ENCODE measurements at regions not wholly inside any gene's neighbourhood (a gene's known extent, or its start where the extent isn't known, plus 50 kb on each side); places are given as distances from the start of the nearest gene placed in this dataset.
A peak's percentile ranks its signal among the peaks of the same experiment; 100 is the strongest.
"Not testable (repeated sequence)": the region's sequence is repeated elsewhere in the genome, so short reads cannot be mapped to it uniquely, and the experiment has no call there.

DNA sequence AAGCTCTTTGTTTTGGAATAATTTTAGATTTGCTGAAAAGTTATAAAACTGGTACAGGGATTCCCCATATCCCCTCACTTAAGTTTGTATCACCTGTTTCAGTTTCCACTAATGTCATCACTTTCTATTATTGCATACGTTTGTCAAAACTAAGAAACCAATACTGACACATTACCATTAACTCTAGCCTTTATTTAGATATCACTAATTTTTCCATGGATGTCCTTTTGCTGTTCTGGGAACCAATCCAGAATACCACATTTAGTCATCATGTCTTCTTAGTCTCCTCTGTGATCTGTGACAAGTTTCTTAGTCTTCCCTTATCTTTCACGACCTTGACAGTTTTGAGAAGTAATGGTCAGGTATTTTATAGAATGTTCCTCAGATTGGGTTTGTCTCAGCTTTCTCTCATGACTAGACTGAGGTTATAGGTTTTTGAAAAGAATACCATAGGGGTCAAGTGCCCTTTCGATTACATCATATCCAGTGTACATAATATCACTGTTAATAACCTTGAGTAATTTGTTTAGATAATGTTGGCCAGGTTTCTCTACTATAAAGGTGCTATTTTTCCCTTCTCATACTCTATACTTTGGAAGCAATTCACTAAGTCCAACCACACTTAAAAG, 51.9 kb upstream of the NMUR2 start:
- no peak for DNase-seq

DNA sequence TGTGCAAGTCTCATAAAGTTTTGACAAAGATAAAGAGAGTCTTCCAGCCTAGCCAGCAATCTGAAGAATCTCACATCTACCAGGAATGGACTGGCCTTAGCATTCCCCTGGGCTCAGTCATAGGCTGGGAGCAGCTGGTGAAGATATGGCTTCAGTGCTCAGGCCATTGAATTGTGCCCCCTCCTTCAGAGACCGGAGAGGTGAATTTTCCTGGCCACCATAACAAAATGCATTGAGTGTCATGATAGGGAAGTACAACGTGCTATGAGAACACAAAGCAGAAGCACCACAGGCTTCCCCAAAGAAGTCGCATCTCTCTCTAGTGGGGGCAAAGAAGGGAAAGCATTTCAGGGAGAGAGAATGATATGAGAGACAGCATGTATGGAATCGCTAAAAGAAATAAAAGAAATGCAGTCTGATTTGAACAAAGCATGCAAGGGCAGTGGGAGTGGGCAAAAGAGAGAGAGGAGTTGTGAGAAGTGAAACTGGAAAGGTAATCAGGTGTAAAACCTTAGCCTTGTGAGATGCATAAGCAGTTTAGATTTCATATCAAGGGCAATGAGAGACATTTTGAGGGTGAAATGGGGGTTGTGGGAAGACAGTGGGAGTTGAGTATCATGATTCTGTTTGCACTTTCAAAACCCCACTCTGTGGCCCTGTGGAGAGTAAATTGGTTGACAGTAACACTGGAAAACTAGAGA, 57.1 kb upstream of the NMUR2 start:
- DNase-seq: peak; percentile 4

DNA sequence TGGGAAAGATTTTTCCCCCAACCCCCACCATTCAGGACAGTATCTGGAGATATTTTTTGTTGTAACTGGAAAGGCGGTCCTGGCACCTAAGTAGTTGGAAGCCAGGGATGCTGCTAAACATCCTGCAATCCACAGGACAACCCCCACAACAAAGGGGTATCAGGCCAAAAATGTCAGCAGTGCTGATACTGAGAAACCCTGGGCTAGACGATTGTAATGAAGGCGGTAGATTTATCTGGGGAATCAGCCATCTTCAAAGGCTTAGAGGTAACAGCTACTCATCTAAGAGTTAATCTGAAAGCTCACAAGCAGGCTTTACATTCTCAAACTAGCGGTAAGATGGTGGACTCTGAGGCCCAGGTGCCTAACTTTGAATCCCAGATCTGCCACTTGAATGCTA, 59.0 kb upstream of the NMUR2 start:
- no peak for DNase-seq

DNA sequence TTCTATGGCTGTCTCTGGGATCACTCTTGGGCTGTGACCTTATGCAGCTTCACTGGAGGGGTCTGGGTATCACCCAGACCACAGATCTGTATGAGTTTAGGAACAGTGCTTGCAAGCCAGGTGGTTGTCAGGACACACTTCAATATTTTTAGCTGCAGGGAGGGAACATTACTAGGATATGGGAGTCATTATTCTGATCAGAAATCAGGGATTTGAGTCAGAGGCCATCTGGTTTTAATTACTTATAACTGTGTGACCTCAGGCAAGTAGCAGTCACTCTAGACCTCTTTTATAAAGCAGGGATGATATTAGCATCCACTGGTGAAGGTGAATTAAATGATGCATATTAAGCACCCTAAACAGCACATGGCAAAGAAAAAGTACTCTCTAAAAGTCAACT, 60.1 kb upstream of the NMUR2 start:
- no peak for DNase-seq

DNA sequence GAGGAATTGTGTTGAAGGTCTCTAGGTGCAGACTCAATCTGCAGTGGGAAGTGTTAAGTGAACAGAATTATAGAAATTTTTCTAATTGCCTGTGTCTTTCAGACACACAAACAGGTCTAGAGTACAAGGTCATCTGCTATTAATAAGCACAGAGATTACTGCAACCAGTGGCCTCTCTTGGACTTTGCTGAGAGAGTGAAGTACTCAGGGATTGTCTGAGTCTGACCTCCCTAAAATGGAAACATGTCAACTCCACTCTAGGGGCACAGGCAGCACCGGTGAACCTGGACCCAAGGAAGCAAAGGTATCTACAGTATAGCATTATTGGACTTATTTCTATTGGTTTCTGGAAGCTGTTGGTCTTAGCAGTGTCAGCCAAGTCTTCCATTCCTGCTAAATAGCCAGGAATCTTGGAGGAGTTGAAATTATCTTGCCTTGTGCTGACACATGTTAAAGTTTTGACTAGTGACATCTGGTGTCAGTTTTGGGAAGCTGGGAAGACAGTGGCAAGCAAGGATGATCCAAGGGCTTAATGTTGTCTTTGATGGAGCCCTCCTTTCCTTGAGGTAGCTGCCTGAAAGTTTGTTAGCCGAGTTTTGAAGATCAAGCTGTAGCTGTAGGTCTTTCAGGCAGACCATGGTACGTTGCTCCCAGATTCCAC, 61.1 kb upstream of the NMUR2 start:
- DNase-seq: no peak

DNA sequence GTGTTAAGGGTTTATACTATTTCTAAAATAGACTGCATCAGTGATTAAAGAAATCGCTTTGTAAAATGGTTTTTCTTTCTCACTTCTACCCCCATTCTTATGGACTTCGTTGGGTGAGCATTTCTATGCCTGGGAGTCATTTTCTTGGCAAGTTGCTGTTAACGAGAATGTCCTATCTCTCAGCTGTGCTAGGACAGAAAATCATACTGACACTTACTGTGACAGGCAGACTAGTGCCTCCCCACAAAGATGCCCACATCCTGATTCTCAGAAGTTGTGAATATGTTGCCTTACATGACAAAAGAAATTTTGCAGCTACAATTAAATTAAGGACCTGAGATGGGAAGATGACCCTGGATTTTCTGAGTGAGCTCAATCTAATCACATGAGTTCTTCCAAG, 65.1 kb upstream of the NMUR2 start:
- no peak for DNase-seq

DNA sequence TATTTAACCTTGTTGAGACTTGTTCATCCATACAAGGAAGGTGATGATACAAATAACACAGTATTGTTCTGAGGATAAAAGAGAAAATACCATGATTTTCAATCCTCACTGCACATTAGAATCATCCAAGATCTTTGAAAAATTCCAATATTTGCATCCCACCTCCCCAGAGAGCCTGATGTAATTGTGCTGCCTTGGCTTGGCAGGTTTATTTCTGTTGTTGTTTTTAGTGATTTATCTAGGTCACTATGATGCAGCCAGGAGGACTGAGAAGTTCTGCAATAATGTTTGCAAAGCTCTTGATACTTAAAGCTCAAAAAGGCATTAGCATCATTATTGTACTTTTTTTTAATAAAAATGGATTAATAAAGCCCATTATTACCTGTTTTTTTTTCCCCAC, 67.0 kb upstream of the NMUR2 start:
- no peak for DNase-seq

DNA sequence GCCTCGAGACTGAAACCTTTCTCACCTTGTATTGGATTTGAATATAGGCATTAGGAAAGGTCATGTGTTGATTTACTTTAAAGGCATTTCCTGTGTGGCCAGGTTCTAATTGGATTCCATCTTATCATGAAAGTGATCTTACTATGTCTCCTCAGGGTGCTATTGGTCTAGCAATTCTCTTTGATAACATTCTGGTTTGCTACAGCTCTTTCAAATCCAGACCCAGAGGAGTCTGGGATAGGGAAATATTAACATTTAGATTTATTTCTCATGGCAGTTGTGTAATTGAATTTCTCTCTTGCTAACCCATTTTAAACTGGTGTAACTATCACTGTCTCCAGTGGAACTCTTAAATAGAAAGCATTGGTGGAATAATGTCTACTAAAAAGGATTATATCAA, 69.9 kb upstream of the NMUR2 start:
- DNase-seq: no peak

DNA sequence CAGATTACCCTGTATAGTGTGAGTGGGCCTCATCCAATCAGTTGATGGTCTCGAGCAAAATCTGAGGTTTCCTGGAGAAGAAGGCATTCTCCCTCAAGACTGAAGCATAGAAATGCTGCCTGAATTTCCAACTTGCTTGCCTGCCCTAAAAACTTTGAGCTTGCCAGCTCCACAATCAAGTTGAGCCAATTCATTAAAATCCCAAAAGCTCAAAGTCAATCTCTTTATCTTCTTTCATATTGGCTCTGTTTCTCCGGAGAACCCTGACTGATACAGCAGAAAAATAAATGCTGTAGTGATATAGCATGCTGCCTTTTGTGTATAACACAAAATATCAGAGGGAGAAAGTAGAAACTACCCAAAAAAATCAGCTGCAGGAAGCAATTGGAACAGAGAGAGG, 72.5 kb upstream of the NMUR2 start:
- no peak for DNase-seq

DNA sequence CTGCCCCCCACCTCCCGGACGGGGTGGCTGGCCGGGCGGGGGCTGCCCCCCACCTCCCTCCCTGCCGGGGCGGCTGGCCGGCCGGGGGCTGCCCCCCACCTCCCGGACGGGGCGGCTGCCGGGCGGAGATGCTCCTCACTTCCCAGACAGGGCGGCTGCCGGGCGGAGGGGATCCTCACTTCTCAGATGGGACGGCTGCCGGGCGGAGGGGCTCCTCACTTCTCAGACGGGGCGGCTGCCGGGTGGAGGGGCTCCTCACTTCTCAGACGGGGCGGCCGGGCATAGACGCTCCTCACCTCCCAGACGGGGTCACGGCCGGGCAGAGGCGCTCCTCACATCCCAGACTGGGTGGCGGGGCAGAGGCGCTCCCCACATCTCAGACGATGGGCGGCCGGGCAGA, 74.8 kb upstream of the NMUR2 start:
- DNase-seq: not testable (repeated sequence)

DNA sequence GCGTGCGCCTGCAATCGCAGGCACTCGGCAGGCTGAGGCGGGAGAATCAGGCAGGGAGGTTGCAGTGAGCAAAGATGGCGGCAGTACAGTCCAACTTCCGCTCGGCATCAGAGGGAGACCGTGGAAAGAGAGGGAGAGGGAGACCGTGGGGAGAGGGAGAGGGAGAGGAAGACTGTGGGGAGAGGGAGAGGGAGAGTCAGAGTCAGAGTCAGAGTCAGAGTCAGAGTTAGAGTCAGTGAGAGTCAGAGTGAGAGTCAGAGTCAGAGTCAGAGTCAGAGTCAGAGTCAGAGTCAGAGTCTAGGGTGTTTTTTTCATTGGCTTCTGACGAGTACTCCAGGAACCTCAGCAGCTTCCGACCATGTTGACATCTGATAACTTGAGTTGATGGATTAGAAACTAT, 75.6 kb upstream of the NMUR2 start:
- DNase-seq: peak; percentile 24

DNA sequence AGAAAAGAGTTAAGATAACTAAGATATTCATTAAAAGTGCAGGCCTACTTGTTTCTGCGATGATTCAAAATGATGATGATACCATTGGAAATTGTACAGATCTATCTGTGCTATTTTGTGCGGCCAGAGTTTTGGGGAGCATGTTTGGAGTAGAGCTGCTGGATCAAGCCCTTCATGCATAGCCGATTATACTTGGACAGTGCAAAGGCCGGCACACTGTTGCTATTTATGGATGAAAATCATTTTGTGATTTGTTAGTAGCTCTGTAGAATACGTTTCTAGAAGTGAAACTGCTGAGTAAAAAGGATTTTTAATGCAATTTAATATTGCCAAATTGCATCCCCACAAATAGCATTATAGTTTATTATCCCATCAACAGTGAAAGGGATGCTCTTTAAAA, 82.1 kb upstream of the NMUR2 start:
- DNase-seq: no peak

DNA sequence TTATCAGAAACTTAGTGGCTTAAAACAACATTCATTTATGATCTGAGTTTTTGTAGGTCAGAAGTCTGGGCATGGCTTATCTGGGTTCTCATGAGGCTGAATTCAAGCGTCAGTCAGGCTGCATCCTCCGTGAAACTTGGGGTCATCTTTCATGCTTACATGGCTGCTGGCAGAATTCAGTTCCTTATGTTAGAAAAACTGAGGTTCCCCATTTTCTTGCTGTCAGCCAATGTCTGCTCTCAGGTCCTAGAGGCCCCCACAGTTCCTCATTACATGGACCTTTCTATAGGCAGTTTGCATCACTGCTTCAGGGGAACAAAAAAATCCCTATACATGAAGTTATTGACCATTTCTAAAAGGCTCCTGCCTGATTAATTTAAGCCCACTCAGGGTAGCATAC, 83.8 kb upstream of the NMUR2 start:
- DNase-seq: no peak

DNA sequence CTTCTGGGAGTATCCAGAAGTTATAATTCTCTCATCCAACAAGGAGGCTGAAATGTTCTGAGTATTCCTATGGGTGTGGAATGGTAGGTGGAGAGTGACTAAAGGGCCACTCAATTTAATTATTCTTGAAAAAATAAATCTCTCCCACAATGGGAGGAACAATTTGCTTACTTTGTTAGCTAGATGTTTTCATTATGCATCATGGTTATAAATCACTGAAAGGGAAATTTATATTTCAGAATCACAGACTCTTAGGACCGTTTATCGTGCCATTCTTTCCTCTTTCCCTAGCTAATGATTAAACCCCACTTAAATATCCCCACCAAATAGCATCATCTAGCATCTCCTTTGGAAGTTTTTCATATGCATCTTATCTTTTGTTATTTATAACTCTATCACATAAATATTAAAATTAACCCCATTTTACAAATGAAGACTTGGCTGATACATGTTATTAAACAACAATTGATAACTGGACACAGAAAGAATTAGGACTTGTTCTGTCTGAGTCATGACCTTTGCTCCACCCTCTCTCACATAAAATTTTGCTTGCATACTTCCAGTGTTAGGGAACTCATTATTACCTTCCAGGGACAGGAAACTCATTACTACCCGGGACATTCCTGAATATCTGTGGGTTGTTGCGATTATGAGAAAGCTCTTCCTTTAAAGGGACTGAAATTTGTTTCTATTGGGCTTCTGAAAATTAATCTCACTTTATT, 94.9 kb upstream of the NMUR2 start:
- DNase-seq: no peak

DNA sequence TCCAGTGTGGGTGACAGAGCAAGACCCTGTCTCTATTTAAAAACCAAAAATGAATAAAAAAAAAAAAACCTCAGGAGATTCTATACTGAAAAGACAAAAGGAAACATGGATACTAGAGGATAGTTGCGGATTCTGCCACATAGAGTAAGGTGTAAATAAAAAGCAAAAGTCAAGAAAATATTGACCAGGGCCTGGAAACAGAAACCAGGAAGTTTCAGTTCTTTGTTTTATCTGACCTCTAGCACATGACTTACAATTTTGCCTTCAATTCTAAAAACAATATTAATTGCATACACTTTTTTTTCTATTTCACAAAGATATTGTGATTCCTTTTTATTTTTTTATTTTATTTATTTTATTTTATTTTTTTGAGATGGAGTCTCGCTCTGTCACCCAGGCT, 96.2 kb upstream of the NMUR2 start:
- no peak for DNase-seq

DNA sequence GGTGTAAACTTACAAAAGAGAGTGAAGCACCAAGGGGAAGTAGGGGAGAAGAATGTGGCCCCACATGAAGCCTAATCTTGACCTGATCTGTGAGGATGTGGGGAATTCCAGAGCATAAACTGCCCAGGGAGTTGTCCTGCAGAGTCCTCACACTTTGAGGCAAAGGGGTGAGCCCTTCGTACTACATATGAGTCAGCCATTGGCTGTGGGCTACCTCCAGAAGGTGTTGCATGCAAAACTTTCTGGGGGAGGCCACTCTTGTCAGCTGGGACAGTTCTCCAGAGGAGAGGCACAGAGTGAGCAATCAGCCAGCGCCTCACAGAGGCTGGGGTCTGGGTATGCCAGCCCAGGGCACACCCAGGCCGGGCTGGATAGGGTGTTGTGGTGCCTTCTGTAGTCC, 98.1 kb upstream of the NMUR2 start:
- no peak for DNase-seq

DNA sequence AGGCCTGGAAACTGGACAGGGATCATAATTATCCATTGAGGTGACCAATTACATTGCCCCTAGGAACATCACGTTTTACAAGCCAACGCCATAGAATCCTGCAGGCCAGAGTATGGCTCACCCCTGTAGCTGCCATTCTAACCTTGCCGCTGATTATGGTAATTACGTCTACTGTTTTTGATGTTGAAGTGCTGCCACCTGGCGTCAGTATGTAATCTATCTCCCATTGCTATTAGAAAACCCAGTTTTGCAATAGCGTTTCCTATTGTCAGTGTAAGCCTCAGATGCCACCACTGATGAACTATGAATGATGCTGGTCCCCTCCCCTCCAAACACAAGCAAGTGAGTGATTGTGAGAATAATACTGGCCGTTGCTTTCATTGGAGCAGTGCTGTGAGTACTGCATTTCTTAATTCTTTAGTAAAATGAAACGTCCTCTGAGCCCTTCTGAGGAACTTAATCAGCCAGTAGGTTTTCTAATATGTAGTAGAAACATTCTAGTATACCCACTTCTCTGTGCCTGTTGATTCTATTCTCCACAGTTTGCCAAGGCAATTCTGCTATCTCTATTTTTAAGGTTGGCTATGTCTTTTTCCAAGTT, 100.5 kb upstream of the NMUR2 start:
- peak; percentile 54 for DNase-seq

DNA sequence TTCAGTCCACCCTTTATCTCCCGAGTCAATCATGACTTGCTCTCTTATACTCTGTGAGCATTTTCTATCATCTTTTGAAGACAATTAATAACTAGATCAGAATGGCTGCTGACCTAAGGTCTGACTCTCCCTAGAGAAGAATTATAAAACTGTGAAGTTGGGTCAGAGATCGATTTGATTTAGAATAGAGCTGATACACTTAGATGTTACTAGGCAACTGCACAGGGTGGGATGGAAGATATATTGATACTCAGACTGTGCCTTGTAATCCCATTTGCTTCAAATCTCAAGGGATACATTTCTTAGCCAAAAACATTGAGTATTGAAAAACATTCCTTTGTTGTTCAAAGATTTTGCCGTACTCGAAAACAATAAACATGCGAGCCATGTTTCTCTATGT, 106.0 kb upstream of the NMUR2 start:
- no peak for DNase-seq

DNA sequence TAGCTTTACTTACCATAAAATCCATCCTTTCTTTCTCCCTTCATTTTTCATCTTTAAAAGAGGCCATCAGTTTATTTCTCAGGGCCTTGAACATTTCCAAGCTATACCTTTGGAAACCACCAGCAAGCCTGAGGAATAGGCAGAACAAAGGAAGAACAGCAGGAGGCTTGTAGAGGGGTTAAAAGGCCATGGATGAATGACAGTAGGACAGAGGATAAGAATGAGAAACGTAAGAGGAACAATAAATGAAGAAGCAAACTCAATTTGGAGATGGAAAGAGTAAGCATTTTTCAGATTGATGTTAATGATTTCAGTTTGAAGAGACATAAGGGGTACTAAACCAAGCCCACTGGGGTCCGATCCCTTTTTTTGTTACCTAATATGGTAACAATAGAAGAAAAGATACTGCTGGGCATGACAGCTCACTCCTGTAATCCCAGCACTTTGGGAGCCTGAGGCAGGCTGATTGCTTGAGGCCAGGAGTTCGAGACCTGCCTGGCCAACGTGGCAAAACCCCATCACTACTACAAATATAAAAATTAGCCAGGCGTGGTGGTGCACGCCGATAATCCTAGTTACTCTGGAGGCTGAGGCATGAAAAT, 106.6 kb upstream of the NMUR2 start:
- DNase-seq: no peak

DNA sequence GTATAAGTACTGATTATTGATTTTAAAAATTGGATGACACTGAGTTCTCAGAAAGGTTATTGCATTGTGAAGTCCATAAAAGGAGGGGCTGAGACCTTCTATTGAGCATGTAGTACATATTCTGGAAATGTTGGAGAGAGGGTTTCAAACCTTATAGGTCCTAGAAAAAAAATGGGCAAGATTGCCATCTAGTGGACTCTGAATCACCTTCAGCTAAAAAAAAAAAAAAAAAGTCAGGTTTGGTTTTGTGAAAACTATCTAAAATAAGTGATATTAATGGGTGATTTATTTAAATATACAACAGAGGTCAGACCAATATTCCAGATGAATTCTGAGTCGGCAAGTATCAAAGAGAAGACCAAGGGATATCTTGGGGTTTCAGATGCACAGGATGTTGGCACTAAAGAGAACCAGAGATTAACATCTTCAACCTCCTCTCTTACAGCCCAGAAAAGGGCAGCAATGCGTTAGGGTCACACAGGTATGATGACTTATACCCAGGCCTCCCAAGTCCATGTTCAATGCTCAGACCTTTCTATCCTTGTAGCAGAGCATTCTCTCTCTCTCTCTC, 109.8 kb upstream of the NMUR2 start:
- DNase-seq: peak; percentile 17

DNA sequence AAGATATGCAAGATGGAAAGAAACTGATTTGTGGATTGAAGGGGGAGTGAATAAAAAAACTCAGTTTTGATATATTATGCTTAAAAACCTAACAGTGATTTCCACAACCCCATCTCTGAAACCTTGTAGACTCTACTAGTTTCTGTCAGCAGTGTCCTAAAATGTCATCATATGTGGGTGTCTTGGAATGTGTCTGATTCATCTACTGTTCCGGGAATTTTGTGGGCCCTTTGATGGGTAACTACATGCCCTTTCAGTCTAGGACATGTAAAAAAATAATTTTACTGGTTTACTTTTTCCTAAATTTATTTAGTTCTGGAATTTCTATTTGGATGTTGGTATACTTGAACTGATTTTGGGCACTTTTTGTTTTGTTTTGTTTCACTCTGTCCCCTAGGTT, 118.9 kb upstream of the NMUR2 start:
- DNase-seq: no peak

DNA sequence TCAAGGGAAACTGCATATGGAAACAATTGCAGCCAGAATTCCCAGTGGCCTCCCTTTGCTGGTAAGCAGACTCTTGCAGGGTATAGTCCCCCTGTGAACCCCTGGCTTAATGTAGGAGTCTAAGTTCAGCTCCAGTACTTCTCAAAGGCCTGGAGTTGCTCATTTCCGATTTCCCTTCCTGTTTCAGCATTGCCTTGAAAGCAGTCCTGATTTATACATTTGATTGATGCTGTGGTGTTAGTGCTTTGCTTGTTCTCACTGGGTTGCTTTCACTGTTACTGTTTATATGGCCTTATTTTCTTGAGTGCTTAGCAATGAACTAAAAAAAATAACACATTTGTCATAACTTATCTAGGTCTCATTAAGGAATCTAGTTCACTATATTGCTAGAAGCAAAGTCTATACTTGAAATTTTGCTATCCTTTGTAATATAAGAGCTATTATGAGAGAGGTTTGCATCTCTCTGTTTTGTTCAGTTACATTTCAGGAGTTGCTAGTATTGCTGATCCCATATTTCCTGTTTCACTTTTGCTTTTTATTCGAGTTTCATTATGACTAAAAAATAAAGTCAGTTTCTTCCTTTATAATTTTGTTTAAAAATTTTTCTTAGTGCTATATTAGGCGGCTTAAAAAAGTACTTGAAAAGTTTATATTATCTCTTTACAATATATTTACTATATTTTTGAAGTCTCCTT, 122.4 kb upstream of the NMUR2 start:
- DNase-seq: peak; percentile 29
